GM20000 (cell line): ENCODE measurements at regions not wholly inside any gene's neighbourhood (a gene's known extent, or its start where the extent isn't known, plus 50 kb on each side); places are given as distances from the start of the nearest gene placed in this dataset.

Source experiments
- DNase-seq: peaks from one replicate; pipeline ENCODE4 v3.0.0; 2012; ENCODE audit warnings: low spot score
- CTCF ChIP-seq: IDR thresholded peaks from 2 replicates; pipeline ENCODE4 v1.5.1; 2012; ENCODE audit warnings: mild to moderate bottlenecking, control low read depth; ENCODE audit errors: extremely low read depth, missing control alignments

- TF ChIP-seq CTCF, result no peak
- DNase-seq, result no peak
These were observed 363.4 kb downstream of the TMEM167A start for GRCh38 chr5:82713811-82714210.

- no peak for TF ChIP-seq CTCF
- no peak for DNase-seq
These were observed 369.5 kb downstream of the TMEM167A start for GRCh38 chr5:82707741-82708140.

- no peak for DNase-seq
- TF ChIP-seq CTCF, result no peak
These were observed 372.8 kb downstream of the TMEM167A start for GRCh38 chr5:82704381-82704780.

- DNase-seq, result no peak
- no peak for TF ChIP-seq CTCF
These were observed 375.1 kb downstream of the TMEM167A start for GRCh38 chr5:82702046-82702445.

GRCh38 chr5:82699737-82700136, 377.5 kb downstream of the TMEM167A start:
- TF ChIP-seq CTCF, result no peak
- DNase-seq, result no peak

GRCh38 chr5:82698026-82698425, 379.2 kb downstream of the TMEM167A start:
- no peak for DNase-seq
- no peak for TF ChIP-seq CTCF

GRCh38 chr5:82694711-82695285, 382.4 kb downstream of the TMEM167A start:
- TF ChIP-seq CTCF, result no peak
- DNase-seq, result no peak

- no peak for DNase-seq
- no peak for TF ChIP-seq CTCF
These were observed 384.4 kb downstream of the TMEM167A start for GRCh38 chr5:82692826-82693225.
